ENCODE measurements at regions not wholly inside any gene's neighbourhood (a gene's known extent, or its start where the extent isn't known, plus 50 kb on each side); places are given as distances from the start of the nearest gene placed in this dataset.

DNA sequence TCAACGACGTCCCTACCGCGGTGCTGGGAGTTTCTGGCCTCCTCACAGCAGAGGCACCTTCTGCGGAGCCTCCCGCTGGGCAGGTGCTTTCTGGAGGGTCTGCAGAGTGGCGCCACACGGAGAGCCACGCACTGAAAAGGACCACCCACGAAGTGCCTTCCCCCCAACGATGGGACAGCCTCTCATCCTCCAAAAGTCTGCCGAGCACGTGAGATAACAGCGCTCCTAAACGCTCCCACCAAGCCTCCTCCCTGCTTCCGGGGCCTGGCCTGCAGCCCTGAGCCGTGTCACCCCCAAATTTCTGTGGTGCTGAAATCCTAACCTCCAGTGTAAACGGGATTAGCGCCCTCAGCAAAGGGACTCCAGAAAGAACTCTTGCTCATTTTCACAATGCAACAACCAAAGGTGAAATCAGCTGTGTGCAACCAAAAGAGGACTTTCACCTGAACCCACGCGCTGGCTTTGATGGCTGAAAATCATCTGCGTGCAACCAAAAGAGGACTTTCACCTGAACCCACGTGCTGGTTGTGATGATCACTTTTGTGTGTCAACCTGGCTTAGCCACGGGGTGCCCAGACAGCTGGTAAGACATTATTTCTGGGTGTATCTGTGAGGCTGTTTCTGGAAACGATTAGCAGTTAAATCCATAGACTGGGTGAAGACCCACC, 924.6 kb downstream of the BRD1 start (continued):
- TF ChIP-seq, protein P1, sequence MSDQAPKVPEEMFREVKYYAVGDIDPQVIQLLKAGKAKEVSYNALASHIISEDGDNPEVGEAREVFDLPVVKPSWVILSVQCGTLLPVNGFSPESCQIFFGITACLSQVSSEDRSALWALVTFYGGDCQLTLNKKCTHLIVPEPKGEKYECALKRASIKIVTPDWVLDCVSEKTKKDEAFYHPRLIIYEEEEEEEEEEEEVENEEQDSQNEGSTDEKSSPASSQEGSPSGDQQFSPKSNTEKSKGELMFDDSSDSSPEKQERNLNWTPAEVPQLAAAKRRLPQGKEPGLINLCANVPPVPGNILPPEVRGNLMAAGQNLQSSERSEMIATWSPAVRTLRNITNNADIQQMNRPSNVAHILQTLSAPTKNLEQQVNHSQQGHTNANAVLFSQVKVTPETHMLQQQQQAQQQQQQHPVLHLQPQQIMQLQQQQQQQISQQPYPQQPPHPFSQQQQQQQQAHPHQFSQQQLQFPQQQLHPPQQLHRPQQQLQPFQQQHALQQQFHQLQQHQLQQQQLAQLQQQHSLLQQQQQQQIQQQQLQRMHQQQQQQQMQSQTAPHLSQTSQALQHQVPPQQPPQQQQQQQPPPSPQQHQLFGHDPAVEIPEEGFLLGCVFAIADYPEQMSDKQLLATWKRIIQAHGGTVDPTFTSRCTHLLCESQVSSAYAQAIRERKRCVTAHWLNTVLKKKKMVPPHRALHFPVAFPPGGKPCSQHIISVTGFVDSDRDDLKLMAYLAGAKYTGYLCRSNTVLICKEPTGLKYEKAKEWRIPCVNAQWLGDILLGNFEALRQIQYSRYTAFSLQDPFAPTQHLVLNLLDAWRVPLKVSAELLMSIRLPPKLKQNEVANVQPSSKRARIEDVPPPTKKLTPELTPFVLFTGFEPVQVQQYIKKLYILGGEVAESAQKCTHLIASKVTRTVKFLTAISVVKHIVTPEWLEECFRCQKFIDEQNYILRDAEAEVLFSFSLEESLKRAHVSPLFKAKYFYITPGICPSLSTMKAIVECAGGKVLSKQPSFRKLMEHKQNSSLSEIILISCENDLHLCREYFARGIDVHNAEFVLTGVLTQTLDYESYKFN (CRISPR knock-in tag; conservative IDR thresholded peaks at IDR 0.05): no peak; the same call in 1 of the 2 replicates
- TF ChIP-seq ZNF678 (CRISPR knock-in tag; IDR thresholded peaks at IDR 0.05): no peak
- TF ChIP-seq, protein P2, sequence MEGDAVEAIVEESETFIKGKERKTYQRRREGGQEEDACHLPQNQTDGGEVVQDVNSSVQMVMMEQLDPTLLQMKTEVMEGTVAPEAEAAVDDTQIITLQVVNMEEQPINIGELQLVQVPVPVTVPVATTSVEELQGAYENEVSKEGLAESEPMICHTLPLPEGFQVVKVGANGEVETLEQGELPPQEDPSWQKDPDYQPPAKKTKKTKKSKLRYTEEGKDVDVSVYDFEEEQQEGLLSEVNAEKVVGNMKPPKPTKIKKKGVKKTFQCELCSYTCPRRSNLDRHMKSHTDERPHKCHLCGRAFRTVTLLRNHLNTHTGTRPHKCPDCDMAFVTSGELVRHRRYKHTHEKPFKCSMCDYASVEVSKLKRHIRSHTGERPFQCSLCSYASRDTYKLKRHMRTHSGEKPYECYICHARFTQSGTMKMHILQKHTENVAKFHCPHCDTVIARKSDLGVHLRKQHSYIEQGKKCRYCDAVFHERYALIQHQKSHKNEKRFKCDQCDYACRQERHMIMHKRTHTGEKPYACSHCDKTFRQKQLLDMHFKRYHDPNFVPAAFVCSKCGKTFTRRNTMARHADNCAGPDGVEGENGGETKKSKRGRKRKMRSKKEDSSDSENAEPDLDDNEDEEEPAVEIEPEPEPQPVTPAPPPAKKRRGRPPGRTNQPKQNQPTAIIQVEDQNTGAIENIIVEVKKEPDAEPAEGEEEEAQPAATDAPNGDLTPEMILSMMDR (CRISPR knock-in tag; IDR thresholded peaks at IDR 0.05): no peak
- no peak for TF ChIP-seq SPEN (CRISPR knock-in tag; IDR thresholded peaks at IDR 0.05; ENCODE audit: low read depth)
- TF ChIP-seq ELF1 (CRISPR knock-in tag; IDR thresholded peaks at IDR 0.05): no peak
- TF ChIP-seq SRSF1 (optimal IDR thresholded peaks at IDR 0.05; ENCODE audit: low read depth, low read length): no peak
- TF ChIP-seq IKZF1 (IDR thresholded peaks at IDR 0.05): no peak
- no peak for TF ChIP-seq YY1 (IDR thresholded peaks at IDR 0.05; ENCODE audit: insufficient read depth, insufficient replicate concordance, low read depth, low read length)
- TF ChIP-seq, protein P3, sequence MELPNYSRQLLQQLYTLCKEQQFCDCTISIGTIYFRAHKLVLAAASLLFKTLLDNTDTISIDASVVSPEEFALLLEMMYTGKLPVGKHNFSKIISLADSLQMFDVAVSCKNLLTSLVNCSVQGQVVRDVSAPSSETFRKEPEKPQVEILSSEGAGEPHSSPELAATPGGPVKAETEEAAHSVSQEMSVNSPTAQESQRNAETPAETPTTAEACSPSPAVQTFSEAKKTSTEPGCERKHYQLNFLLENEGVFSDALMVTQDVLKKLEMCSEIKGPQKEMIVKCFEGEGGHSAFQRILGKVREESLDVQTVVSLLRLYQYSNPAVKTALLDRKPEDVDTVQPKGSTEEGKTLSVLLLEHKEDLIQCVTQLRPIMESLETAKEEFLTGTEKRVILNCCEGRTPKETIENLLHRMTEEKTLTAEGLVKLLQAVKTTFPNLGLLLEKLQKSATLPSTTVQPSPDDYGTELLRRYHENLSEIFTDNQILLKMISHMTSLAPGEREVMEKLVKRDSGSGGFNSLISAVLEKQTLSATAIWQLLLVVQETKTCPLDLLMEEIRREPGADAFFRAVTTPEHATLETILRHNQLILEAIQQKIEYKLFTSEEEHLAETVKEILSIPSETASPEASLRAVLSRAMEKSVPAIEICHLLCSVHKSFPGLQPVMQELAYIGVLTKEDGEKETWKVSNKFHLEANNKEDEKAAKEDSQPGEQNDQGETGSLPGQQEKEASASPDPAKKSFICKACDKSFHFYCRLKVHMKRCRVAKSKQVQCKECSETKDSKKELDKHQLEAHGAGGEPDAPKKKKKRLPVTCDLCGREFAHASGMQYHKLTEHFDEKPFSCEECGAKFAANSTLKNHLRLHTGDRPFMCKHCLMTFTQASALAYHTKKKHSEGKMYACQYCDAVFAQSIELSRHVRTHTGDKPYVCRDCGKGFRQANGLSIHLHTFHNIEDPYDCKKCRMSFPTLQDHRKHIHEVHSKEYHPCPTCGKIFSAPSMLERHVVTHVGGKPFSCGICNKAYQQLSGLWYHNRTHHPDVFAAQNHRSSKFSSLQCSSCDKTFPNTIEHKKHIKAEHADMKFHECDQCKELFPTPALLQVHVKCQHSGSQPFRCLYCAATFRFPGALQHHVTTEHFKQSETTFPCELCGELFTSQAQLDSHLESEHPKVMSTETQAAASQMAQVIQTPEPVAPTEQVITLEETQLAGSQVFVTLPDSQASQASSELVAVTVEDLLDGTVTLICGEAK (IDR thresholded peaks at IDR 0.05): no peak
- TF ChIP-seq, protein P3 (CRISPR knock-in tag; IDR thresholded peaks at IDR 0.05): no peak
- no peak for TF ChIP-seq ZNF263 (CRISPR knock-in tag; IDR thresholded peaks at IDR 0.05)
- peak; percentile 65 for TF ChIP-seq HNF4G (IDR thresholded peaks at IDR 0.05; ENCODE audit: borderline replicate concordance, low read depth, low read length)
- no peak for TF ChIP-seq HNF4G (CRISPR knock-in tag; IDR thresholded peaks at IDR 0.05; ENCODE audit: borderline replicate concordance, low read depth)
- TF ChIP-seq GLI4 (CRISPR knock-in tag; IDR thresholded peaks at IDR 0.05; ENCODE audit: borderline replicate concordance): no peak
- TF ChIP-seq SUZ12 (IDR thresholded peaks at IDR 0.05; ENCODE audit: low read depth, low read length): no peak

Measured in HepG2 (cell line).